Effector memory CD8-positive, alpha-beta T cell (primary cell): ENCODE measurements at regions not wholly inside any gene's neighbourhood (a gene's known extent, or its start where the extent isn't known, plus 50 kb on each side); places are given as distances from the start of the nearest gene placed in this dataset.
"Not testable (repeated sequence)": the region's sequence is repeated elsewhere in the genome, so short reads cannot be mapped to it uniquely, and the experiment has no call there.

Experiments
- ATAC-seq: fragments of 150-1000 bp; cut with Tn5 transposase; replicated peaks from 2 replicates; pipeline ENCODE4 v1.10.0; 2021; ENCODE audit warnings: mild to moderate bottlenecking, moderate library complexity
- DNase-seq, 3 experiments: peaks; one replicate each; pipeline ENCODE4 v3.0.0; 2021
- H3K27ac Mint-ChIP-seq, 2 donors: one replicate each; pipeline ENCODE4 v1.8.0; 2022; ENCODE audit warnings: mild to moderate bottlenecking in 2 of 2, mixed read lengths in 2 of 2, moderate library complexity in 2 of 2
- H3K27me3 Mint-ChIP-seq, 2 donors: one replicate each; pipeline ENCODE4 v1.8.0; 2022; ENCODE audit warnings: mixed read lengths in 2 of 2
- H3K36me3 Mint-ChIP-seq: one replicate; pipeline ENCODE4 v1.8.0; 2022; ENCODE audit warnings: mild to moderate bottlenecking, moderate library complexity, mixed read lengths; ENCODE audit not compliant: insufficient read depth
- H3K4me1 Mint-ChIP-seq, 2 donors: one replicate each; pipeline ENCODE4 v1.8.0; 2022; ENCODE audit warnings: low read depth in 2 of 2, mixed read lengths in 2 of 2
- H3K4me3 Mint-ChIP-seq, 2 donors: one replicate each; pipeline ENCODE4 v1.8.0; 2022; ENCODE audit warnings: mild to moderate bottlenecking in 2 of 2, mixed read lengths in 2 of 2, moderate library complexity in 2 of 2
- H3K9me3 Mint-ChIP-seq, 2 donors: one replicate each; pipeline ENCODE4 v1.8.0; 2022; ENCODE audit warnings: mixed read lengths in 2 of 2

- ATAC-seq (no peak), DNase-seq (no peak)
- peaks cover 3 to 8% of the 10 kb centered on the region in 2 donors for H3K9me3 Mint-ChIP-seq
- no peak overlapping the region for H3K4me3 Mint-ChIP-seq
- no peak overlapping the region for H3K27ac Mint-ChIP-seq
- H3K36me3 Mint-ChIP-seq: no peaks in the 10 kb centered on the region
- H3K27me3 Mint-ChIP-seq: no peaks in the 10 kb centered on the region
- H3K4me1 Mint-ChIP-seq: no peaks in the 10 kb centered on the region
Measured at GRCh38 chr10:10056961-10057360, 960.7 kb upstream of the CELF2 start.

- DNase-seq: no peak
- no peak overlapping the region for H3K27ac Mint-ChIP-seq
Measured at GRCh38 chr10:10067644-10068043, 950.0 kb upstream of the CELF2 start.

GRCh38 chr10:10074847-10075246, 942.8 kb upstream of the CELF2 start:
- H3K9me3 Mint-ChIP-seq, H3K27ac Mint-ChIP-seq, H3K4me1 Mint-ChIP-seq, DNase-seq, H3K36me3 Mint-ChIP-seq, H3K4me3 Mint-ChIP-seq, ATAC-seq, H3K27me3 Mint-ChIP-seq: not testable (repeated sequence)

More at GRCh38 chr10:10067644-10068043, 950.0 kb upstream of the CELF2 start:
- Mint-ChIP-seq H3K4me3 (no peak overlapping the region), H3K9me3 (peaks cover 0 to 3% of the 10 kb centered on the region in 2 donors), H3K27me3 (no peaks in the 10 kb centered on the region), H3K36me3 (no peaks in the 10 kb centered on the region), H3K4me1 (no peaks in the 10 kb centered on the region)
- ATAC-seq: no peak

GRCh38 chr10:10078446-10078845, 939.2 kb upstream of the CELF2 start:
- H3K4me3 Mint-ChIP-seq: no peak overlapping the region
- no peaks in the 10 kb centered on the region for H3K36me3 Mint-ChIP-seq

GRCh38 chr10:10092581-10092980, 925.1 kb upstream of the CELF2 start:
- no peaks in the 10 kb centered on the region for H3K27me3 Mint-ChIP-seq
- DNase-seq (no peak), ATAC-seq (no peak)
- peaks cover 0 to 2% of the 10 kb centered on the region in 2 donors for H3K9me3 Mint-ChIP-seq
- H3K27ac Mint-ChIP-seq: no peak overlapping the region
- H3K36me3 Mint-ChIP-seq: no peaks in the 10 kb centered on the region
- H3K4me1 Mint-ChIP-seq: no peaks in the 10 kb centered on the region
- H3K4me3 Mint-ChIP-seq: no peak overlapping the region

More at GRCh38 chr10:10078446-10078845, 939.2 kb upstream of the CELF2 start:
- Mint-ChIP-seq H3K9me3 (peaks cover 6 to 10% of the 10 kb centered on the region in 2 donors), H3K4me1 (no peaks in the 10 kb centered on the region), H3K27me3 (no peaks in the 10 kb centered on the region), H3K27ac (no peak overlapping the region)
- ATAC-seq (no peak), DNase-seq (no peak)

- no peak for DNase-seq
- Mint-ChIP-seq H3K27me3 (no peaks in the 10 kb centered on the region), H3K9me3 (peaks cover 0 to 2% of the 10 kb centered on the region in 2 donors), H3K4me1 (no peaks in the 10 kb centered on the region), H3K27ac (no peak overlapping the region), H3K4me3 (no peak overlapping the region), H3K36me3 (no peaks in the 10 kb centered on the region)
- ATAC-seq: no peak
Measured at GRCh38 chr10:10093021-10093420, 924.7 kb upstream of the CELF2 start.

- H3K4me3 Mint-ChIP-seq: no peak overlapping the region
- DNase-seq (no peak), ATAC-seq (no peak)
- no peak overlapping the region for H3K27ac Mint-ChIP-seq
- H3K27me3 Mint-ChIP-seq: no peaks in the 10 kb centered on the region
- peaks cover under 1 to 7% of the 10 kb centered on the region in 2 donors for H3K9me3 Mint-ChIP-seq
- H3K4me1 Mint-ChIP-seq: no peaks in the 10 kb centered on the region
- H3K36me3 Mint-ChIP-seq: no peaks in the 10 kb centered on the region
Measured at GRCh38 chr10:10094691-10095090, 923.0 kb upstream of the CELF2 start.

GRCh38 chr10:10096296-10096695, 921.4 kb upstream of the CELF2 start:
- Mint-ChIP-seq H3K27ac (no peak overlapping the region), H3K9me3 (peaks cover 1 to 8% of the 10 kb centered on the region in 2 donors), H3K4me1 (no peaks in the 10 kb centered on the region), H3K36me3 (no peaks in the 10 kb centered on the region), H3K27me3 (no peaks in the 10 kb centered on the region), H3K4me3 (no peak overlapping the region)
- DNase-seq (no peak), ATAC-seq (no peak)

GRCh38 chr10:10096898-10097297, 920.8 kb upstream of the CELF2 start:
- peaks cover 1 to 8% of the 10 kb centered on the region in 2 donors for H3K9me3 Mint-ChIP-seq
- H3K27ac Mint-ChIP-seq: no peak overlapping the region
- H3K4me1 Mint-ChIP-seq: no peaks in the 10 kb centered on the region
- ATAC-seq (no peak), DNase-seq (no peak)
- H3K27me3 Mint-ChIP-seq: no peaks in the 10 kb centered on the region
- no peak overlapping the region for H3K4me3 Mint-ChIP-seq
- H3K36me3 Mint-ChIP-seq: no peaks in the 10 kb centered on the region

GRCh38 chr10:10101106-10101505, 916.6 kb upstream of the CELF2 start:
- no peaks in the 10 kb centered on the region for H3K36me3 Mint-ChIP-seq
- H3K4me3 Mint-ChIP-seq: no peak overlapping the region

GRCh38 chr10:10110844-10111490, 906.7 kb upstream of the CELF2 start:
- DNase-seq: no peak
- Mint-ChIP-seq H3K27ac (no peak overlapping the region), H3K36me3 (no peaks in the 10 kb centered on the region), H3K9me3 (no peaks in the 10 kb centered on the region), H3K4me3 (no peak overlapping the region), H3K4me1 (no peaks in the 10 kb centered on the region), H3K27me3 (no peaks in the 10 kb centered on the region)
- ATAC-seq: no peak

More at GRCh38 chr10:10101106-10101505, 916.6 kb upstream of the CELF2 start:
- Mint-ChIP-seq H3K27me3 (no peaks in the 10 kb centered on the region), H3K27ac (no peak overlapping the region), H3K4me1 (no peaks in the 10 kb centered on the region), H3K9me3 (peaks cover 1 to 8% of the 10 kb centered on the region in 2 donors)
- ATAC-seq (no peak), DNase-seq (no peak)

- Mint-ChIP-seq H3K9me3 (no peaks in the 10 kb centered on the region), H3K4me1 (no peaks in the 10 kb centered on the region), H3K4me3 (no peak overlapping the region), H3K27me3 (no peaks in the 10 kb centered on the region), H3K36me3 (no peaks in the 10 kb centered on the region), H3K27ac (no peak overlapping the region)
- ATAC-seq (no peak), DNase-seq (no peak)
Measured at GRCh38 chr10:10118131-10118530, 899.5 kb upstream of the CELF2 start.

GRCh38 chr10:10120671-10121070, 897.0 kb upstream of the CELF2 start:
- peaks cover 0 to 6% of the 10 kb centered on the region in 2 donors for H3K9me3 Mint-ChIP-seq
- H3K27me3 Mint-ChIP-seq: no peaks in the 10 kb centered on the region
- no peak overlapping the region for H3K4me3 Mint-ChIP-seq
- no peak for DNase-seq
- no peak for ATAC-seq
- no peaks in the 10 kb centered on the region for H3K4me1 Mint-ChIP-seq
- no peak overlapping the region for H3K27ac Mint-ChIP-seq
- H3K36me3 Mint-ChIP-seq: peaks cover 3% of the 10 kb centered on the region

- no peaks in the 10 kb centered on the region for H3K27me3 Mint-ChIP-seq
- DNase-seq (no peak), ATAC-seq (no peak)
- H3K36me3 Mint-ChIP-seq: peaks cover 3% of the 10 kb centered on the region
- no peak overlapping the region for H3K27ac Mint-ChIP-seq
- H3K4me3 Mint-ChIP-seq: no peak overlapping the region
- H3K4me1 Mint-ChIP-seq: no peaks in the 10 kb centered on the region
- H3K9me3 Mint-ChIP-seq: peaks cover 0 to 8% of the 10 kb centered on the region in 2 donors
Measured at GRCh38 chr10:10125676-10126075, 892.0 kb upstream of the CELF2 start.
